ENCODE measurements at regions not wholly inside any gene's neighbourhood (a gene's known extent, or its start where the extent isn't known, plus 50 kb on each side); places are given as distances from the start of the nearest gene placed in this dataset.
"Not testable (repeated sequence)": the region's sequence is repeated elsewhere in the genome, so short reads cannot be mapped to it uniquely, and the experiment has no call there.

DNA sequence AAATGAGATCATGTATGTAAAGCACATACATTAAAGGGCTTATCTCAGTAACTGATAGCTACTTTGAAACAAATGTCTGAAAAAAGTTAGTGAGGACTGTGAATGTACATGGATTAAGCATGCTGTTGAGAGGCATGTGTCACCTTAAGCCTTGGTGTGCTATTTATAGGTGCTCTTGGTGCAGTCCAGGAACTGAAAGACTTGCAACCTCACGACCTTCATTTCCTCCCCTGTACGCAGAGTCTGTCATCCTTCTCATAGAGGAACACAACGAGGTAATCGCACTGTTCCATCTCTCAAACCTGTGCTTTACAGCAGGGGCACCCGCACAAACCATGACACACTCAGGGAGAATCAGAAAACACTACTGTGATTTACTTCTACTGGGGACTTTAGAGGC lies 65.6 kb downstream of the UFM1 start:
- DNase-seq = no peak

DNA sequence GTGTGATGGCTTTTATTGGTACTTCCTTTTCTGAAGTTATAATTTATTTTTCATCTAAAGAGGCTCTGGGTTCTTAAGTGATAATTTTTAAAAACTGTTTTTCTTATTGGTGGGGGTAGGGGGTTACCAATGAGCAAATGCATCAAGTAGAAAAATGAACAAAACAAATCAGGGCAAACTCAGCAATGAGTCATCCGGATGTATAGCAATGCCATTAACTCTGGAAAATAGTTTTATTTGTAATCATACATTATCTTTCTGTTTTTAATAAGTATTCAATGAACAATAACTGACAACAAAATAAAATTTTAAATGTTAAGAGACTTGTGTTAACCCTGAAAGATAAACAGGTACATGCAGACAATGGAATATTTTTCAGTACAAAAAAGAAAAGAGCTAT lies 67.6 kb downstream of the UFM1 start:
- DNase-seq = no peak

DNA sequence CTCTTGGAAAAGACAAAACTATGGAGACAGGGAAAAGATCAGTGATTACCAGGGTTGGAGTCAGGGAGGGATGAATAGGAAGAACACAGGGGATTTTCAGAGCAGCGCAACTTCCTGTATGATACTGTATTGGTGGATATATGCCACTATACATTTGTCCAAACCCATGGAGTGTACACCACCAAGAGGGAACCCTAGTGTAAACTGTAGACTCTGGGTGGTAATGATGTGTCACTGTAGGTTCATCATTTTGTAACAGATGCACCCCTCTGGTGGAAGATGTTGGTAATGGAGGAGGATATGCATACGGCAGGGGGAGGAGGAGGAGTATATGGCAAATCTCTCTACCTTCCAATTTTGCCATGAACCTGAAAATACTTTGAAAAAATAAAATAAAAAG lies 68.1 kb downstream of the UFM1 start:
- DNase-seq = no peak

DNA sequence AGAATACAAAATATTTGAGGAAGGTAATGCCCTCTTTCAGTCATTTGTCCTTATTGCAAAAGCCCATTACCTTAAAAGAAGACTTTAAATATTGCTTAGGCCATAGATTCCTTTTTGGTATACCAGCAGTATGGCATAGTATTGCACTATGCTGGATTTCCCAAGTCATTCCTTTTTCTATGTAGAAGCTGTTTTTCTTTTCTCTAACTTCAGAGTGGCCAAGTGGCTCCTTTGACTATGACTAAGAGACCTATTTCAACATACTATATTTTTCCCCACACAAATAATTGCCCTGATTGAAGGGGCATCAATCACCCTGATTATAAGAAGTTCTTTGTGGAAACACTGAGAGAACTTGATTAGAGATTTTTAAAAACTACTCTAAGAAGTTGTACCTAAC lies 68.6 kb downstream of the UFM1 start:
- no peak for DNase-seq

DNA sequence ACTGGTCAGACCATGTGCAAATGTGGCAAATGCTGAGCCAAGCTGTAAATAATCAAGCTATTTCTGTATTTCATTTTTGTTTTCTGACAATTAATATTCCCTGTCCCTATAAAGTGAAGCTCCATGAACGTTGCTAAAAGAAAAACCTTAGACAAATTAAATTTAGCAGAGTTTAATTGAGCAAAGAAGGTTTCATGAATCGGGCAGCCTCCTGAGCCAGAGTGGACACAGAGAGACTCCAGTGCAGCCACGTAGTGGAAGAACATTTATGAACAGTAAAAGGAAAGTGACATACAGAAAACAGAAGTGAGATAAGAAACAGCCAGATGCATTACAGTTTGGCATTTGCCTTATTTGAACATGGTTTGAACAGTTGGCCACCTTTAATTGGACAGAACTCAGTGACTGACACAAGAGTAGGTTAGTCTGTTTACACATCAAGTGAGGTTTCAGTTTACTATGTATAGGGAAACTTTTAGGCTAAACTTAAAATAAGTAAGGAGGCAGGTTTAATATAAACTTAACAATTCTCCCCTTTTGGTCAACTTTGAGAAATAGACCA lies 69.7 kb downstream of the UFM1 start:
- DNase-seq = no peak

DNA sequence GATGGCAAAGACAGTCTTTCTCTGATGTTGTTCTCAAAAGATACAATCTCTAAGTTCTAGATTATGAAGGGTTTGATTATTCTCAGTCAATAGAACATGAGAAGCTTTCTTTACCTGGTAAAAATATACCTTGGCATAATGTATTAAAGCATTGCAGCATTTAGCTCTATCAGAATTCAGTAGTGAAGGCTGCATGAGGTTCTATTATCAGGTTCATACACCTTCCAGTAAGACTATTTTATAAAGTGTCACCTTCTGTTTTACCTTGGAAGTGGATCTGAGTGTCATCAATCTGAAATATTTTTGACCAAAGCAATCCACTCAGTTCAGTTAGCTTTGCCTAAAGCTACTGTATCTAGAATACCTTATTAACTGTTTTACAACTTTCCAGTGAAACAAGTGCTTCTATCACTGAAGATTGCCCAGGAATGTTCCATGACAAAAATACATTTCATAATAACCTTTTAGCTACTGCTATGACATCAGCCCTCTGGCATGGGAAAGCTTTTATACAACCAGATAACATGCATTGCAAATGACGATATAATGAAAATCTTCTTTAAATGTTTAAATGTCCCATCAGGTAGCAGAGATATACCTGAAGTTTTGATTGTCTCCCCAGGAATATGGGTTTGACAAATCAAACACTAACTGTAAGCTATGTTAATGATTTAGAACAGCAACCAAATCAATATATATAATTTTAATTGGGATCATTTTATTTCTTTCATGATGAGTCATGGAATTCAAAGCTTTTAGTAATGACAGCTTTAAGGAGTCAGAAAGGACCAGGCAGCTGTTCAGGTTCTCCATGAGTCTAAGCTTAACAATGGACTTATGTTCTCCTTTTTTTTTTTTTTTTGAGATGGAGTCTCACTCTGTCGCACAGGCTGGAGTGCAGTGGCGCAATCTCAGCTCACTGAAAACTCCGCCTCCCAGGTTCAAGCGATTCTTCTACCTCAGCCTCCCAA lies 72.2 kb downstream of the UFM1 start:
- DNase-seq = no peak

DNA sequence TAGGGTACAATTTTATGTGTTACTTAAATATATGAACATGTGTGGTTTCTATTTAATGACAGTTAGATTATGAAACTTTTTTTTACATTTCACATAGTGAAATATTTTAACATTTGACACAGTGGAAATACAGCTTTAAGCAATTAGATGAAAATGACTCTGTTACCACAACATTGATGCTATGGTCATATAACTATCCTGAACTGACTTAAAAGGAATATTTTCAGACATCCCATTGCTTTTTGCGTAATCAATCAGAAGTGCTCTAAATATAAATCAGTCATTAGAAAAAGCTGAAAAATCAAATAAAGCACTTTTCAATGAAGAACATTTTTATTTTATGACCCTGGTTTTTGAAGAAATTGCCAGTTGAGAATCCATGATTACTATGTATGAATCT lies 80.3 kb downstream of the UFM1 start:
- no peak for DNase-seq

DNA sequence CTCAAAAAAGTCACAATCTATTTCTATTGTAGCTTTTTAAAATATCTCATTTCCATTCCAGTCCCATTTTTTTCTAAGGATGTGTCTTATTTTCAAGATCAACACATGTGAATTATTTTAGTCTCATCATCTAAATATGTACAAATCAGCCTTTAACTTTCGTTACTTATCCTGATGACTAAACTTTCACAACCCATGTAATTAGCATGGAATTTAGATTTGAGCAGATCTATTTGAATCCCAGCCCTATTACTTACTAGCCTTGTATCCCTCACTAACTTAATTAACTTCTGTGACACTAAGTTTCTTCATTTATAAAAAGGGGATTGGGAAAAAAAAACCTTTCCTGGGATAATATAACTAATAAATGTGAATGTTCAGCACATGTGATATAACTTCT lies 81.1 kb downstream of the UFM1 start:
- no peak for DNase-seq

DNA sequence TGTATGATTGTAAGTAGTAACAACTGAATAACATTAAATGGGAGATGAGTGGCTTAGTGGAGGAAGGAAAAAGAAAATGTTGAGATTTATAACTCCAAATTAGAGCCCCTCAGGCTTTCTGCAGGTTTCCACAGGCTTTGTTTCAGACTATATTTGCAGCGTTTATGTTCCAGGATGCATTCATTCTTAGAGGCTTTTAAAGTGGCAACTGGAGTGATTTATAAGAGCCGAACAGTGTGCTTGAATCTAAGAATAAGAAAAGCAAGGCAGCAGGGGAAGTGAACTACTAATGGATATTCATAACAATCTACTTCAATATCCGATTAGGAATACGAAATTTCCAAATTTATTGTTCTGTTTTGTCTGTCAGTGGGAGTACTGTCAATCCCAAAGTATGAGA lies 91.0 kb downstream of the UFM1 start:
- no peak for DNase-seq

DNA sequence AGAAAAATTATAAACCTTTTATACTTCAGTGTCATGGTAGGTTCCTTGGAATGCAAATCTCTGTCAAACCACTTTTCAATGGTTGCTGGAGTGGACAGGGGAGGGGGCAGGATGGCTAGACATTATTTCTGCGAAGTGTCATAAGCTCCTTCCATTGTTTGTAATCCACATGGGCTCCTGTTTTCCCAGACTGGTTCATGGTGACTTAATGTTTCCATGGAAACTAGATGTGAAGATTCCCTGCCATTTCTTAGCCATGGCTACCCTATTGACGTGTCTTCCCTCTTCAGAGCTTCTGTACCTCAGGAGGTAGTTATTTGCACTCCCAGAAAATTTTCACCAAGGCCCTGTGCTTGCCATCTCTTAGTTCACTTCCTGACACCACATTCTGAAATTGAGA lies 95.3 kb downstream of the UFM1 start:
- no peak for DNase-seq

DNA sequence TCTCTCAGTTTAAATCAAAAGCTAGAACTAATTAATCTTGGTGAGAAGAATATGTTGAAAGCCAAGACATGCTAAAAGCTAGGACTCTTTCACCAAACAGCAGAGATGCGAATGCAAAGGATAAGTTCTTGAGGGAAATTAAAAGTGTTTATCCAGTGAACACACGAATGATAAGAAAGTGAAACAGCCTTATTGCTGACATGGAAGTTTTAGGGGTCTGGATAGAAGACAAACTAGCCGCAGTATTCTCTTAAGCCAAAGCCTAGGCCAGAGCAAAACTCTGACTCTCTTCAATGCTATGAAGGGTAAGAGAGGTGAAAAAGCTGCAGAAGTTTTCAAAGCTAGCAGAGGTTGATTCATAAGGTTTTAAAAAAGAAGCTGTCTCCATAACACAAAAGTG lies 103.0 kb downstream of the UFM1 start:
- no peak for DNase-seq

DNA sequence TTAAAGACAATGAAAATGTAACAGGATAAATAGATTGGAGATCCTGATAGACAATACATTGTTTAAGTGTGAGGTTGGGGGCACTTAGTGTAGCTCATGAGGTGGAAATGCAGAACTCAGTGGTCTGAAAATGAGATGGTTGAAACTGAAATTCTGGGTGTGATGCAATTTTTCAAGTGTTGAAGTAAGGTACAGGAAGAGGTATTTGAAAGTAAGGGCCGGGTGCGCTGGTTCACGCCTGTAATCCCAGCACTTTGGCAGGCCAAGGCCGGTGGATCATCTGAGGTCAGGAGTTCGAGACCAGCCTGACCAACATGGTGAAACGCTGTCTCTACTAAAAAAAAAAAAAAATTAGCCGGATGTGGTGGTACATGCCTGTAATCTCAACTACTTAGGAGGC lies 113.0 kb downstream of the UFM1 start:
- no peak for DNase-seq

DNA sequence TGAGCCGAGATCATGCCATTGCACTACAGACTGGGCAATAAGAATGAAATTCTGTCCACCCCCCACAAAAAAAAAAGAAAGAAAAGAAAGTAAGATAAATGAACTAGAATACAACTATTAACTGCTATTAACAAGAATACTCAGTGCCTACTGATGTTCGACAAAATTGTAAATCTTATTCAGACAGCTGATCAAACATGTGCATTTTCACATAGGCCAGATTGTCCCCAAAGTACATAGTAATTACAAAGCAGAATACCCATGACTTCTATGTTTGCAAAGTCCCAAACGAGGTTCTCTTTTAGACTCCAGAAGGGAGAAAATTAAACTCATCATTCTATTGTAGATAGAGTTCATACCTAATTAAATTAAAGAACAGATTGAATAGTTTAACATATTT lies 113.4 kb downstream of the UFM1 start:
- no peak for DNase-seq

DNA sequence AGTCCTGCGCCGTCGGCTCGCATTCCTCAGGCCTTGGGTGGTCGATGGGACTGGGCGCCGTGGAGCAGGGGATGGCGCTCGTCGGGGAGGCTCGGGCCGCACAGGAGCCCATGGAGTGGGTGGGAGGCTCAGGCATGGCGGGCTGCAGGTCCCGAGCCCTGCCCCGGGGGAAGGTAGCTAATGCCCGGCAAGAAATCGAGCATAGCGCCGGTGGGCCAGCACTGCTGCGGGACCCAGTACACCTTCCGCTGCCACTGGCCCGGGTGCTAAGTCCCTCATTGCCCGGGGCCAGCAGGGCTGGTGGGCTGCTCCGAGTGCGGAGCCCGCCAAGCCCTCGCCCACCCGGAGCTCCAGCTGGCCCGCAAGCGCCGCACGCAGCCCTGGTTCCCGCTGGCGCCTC lies 122.8 kb downstream of the UFM1 start:
- not testable (repeated sequence) for DNase-seq

DNA sequence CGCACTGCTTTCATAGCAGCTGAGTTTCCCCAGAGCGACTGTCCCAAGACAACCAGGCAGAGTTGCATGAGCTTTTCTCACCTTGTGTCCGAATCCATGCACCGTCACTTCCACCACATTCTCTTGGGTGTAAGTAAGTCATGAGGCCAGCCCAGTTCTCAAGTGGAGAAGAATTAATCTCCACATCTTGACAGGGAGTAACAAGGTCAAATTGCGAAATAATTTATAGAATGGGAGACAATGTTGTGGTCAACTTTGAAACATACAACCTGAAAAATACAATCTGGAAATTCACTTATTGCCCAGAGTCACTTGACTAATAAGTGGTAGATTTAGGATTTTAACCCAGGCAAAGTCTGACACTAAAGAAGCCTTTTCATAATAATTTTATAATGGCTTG lies 123.7 kb downstream of the UFM1 start:
- no peak for DNase-seq

DNA sequence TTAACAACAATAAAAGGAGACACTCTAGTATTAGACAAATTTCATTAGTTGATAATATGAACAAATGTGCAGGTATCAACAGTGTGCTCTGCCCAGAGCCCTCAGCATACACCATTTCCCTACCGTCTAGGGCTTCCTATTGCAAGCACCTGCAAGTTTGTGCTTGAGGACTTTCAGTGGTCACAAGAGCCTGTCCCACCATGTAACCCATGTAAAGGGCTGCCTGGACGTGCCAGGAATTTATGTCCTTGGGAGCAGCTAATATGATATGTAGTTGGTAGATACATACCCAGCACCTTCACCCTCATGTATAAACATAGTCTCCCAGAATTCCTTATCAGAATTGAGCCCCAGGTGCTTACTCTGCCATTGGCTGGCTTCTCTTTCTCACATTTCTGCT lies 128.0 kb downstream of the UFM1 start:
- no peak for DNase-seq

DNA sequence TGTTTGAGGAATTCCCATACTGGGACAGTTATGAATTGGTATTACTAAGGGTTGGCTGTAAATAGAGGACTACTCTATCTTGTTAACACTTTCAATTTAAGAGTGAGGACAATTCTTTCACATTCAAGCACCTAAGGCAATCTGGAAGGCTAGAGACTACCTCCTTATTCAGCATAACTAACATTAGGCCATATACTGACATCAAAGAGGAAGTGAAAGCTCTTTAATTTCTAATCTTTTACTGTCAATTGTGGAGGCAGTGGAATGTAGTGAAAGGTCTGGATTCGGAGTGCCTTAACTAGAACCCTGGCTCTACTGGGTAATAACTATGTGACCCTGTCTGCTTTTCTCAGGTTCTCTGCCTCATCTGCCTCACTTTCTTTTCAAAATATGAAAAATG lies 134.0 kb downstream of the UFM1 start:
- DNase-seq = no peak

DNA sequence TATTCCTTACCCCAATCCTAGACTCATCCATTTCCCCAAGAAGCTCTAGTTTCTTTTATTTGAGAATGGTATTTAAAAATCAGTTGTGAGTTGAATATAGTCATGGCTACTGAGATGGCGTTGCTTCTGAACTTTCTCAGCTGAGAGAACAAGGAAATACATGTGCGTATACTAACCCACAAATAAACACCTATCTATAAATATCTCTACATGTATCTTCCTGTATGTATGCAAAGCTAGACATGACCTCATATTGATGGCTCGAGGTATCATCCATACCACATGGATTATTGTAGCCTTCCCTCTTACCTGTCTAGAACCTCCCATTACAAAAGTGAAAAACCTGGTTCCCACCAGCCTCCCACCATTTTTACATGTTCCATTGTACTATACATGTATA lies 141.0 kb downstream of the UFM1 start:
- no peak for DNase-seq

DNA sequence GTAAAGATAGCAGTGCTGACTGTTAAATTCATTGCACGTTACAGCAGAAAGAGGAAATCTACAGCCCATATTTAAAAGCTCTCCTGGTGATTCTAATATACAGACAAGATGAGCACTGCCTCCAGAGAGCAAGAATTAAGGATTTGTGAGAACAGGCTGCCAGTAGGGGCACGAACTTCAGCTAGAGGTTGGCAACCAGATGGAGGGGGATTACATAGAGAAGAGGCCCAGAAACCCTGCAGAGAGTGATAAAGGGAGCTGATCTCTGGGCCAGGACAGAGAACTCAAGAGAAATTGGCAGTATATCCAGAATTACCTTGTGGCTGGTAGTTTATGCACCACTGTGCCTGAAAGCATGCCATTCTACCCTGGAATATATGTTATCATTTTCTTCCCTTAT lies 144.8 kb downstream of the UFM1 start:
- DNase-seq = no peak

DNA sequence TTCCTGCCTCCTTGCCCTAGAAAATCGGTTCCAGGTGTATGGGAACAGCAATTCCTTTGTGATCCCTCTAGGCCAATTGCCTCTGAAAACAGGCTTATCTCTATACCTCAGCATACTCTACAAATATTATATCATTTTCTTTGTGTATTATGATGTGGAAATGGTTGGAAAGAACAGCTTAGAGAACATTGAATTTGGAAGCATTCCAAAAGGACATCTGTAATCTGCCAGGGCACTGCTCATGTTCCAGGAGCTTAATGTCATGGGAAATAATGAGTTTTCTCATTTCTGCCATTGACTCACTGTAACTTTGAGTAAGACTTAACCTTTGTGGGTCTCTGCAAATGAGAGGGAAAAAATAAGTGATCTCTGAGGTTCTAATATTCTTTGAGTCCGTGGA lies 147.3 kb downstream of the UFM1 start:
- no peak for DNase-seq

DNA sequence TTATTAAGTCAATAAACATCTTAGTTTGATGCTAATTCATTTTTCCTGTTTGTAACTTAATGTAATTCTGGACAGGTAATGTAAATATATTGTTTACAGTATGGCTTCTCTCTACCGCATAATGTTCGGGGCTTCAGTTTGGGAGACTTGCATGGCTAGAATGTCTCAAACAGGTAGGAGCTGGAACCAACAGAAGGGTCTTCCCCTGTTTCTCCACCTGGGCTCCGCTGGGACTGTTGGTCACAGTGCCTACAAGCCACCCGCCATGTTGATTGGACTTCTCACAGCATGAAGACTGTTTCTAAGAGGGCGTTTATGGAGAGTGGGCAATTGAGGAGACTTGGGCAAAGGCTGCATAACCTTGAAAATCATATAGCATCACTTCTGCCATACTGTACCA lies 148.6 kb downstream of the UFM1 start:
- no peak for DNase-seq

DNA sequence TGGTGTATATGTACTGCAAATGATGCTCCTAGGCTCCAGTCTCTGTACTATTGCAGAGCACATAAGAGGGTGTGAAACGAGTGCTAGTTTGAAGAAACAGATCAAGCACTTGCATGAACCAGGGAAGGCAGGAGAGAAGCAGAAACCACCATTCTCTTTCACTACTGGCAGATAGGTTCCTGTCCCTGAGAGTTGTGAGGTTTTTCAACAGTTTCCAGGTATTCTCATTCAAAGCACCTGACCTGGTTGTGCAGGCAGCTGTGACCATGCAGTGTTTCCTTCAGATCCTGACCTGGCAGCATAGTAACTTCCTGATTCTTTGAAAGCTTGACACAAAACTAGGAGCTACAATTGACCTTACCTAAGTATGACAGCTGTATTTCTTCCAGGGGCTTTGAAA lies 164.9 kb downstream of the UFM1 start:
- DNase-seq = no peak

DNA sequence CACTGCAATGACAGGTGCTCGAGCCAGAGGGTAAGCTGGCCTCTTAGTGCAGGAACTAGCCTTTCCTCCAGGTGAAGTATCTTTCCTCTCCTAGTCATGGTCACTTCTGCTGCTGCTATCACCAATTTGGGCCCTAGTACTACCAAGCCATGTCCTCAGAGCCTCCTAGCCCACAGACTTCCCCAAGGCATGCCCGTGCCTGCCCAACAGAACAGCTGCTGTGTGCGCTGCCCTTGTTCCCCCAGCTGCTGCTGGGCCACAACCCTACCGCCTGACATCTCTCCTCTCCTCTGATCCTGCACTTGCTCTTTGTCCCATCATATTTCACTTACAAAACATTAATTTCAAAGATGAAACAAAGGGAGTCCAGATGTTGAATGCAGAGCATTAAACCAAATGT lies 168.5 kb upstream of the FREM2 start:
- no peak for DNase-seq

DNA sequence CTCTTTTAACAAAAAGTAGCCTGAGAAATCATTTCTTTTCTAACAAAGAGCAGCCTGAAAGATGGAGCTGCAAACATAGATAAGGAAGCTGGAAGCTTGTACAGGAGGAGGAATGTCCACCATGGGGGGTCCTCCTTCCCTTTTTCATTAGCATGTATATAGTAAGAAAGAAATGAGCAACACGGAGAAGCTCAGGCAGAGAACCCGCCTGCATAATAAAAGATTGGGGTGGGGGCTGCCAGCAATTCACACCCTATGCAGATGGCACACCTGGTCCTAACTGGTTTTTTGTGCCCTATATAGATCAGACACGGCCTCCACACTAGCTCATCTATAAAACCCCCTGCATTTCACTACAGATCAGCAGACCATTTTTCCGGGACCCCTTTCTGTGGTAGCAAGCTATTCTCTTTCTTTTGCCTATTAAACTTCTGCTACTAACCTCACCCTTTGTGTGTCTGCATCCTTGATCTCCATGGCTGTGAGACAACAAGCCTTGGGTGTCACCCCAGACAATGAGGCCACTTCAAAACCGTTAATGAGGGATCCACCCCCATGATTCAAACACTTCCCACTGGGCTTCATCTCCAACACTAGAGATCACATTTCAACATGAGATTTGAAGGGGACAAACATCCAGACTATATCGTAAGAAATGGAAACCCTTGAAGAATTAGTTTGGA lies 167.5 kb upstream of the FREM2 start:
- no peak for DNase-seq

Measured in hippocampal formation (tissue), 2 donors.